Liver (tissue), 8 donors: ENCODE measurements at regions not wholly inside any gene's neighbourhood (a gene's known extent, or its start where the extent isn't known, plus 50 kb on each side); places are given as distances from the start of the nearest gene placed in this dataset.

ENCODE experiments used
- DNase-seq: peaks from one replicate; pipeline ENCODE4 v3.0.0-alpha.2; 2017; ENCODE audit warnings: low spot score
- H3K27ac ChIP-seq, 2 donors: one replicate each; pipeline ENCODE4 v1.7.0; 2013; ENCODE audit warnings: inconsistent platforms in 2 of 2, low read length in 2 of 2, control low read depth in 1 of 2, low read depth in 1 of 2, mild to moderate bottlenecking in 1 of 2
- H3K27me3 ChIP-seq, 4 donors: one replicate each; pipeline versions ENCODE4 v1.6.1 to v1.7.0; 2013; ENCODE audit warnings: low read length in 3 of 4, inconsistent platforms in 1 of 4, mild to moderate bottlenecking in 1 of 4, moderate library complexity in 1 of 4; ENCODE audit not compliant: control insufficient read depth in 4 of 4, insufficient read depth in 4 of 4
- H3K36me3 ChIP-seq, 4 donors: one replicate each; pipeline versions ENCODE4 v1.6.1 to v1.7.0; 2013; ENCODE audit warnings: low read length in 3 of 4, mild to moderate bottlenecking in 3 of 4, low read depth in 1 of 4, moderate library complexity in 1 of 4; ENCODE audit not compliant: control insufficient read depth in 4 of 4, insufficient read depth in 3 of 4
- H3K4me1 ChIP-seq, 4 donors: one replicate each; pipeline versions ENCODE4 v1.6.1 to v1.7.0; 2013; ENCODE audit warnings: low read length in 3 of 4, mild to moderate bottlenecking in 3 of 4, moderate library complexity in 1 of 4; ENCODE audit not compliant: control insufficient read depth in 4 of 4, insufficient read depth in 4 of 4
- H3K4me3 ChIP-seq, 3 donors: one replicate each; pipeline versions ENCODE4 v1.6.1 to v1.7.0; 2013; ENCODE audit warnings: low read length in 3 of 3, control low read depth in 1 of 3, low read depth in 1 of 3, mild to moderate bottlenecking in 1 of 3
- H3K9ac ChIP-seq, 2 donors: one replicate each; pipeline ENCODE4 v1.7.0; 2013; ENCODE audit warnings: low read length in 2 of 2, mild to moderate bottlenecking in 2 of 2, moderate library complexity in 2 of 2, control low read depth in 1 of 2, low read depth in 1 of 2
- H3K9me3 ChIP-seq, 4 donors: one replicate each; pipeline versions ENCODE4 v1.6.1 to v1.7.0; 2013; ENCODE audit warnings: low read length in 3 of 4; ENCODE audit not compliant: control insufficient read depth in 4 of 4
- EGR1 ChIP-seq, 2 donors: IDR thresholded peaks; 2 replicates each; pipeline ENCODE4 v1.6.1; 2016 to 2018; ENCODE audit warnings: antibody characterized with exemption in 2 of 2, low read depth in 2 of 2
- FOXA1 ChIP-seq: IDR thresholded peaks from 2 replicates; pipeline ENCODE4 v1.6.1; 2016; ENCODE audit warnings: antibody characterized with exemption
- FOXA2 ChIP-seq: IDR thresholded peaks from 2 replicates; pipeline ENCODE4 v1.6.1; 2016; ENCODE audit warnings: antibody characterized with exemption
- GABPA ChIP-seq, 2 donors: IDR thresholded peaks in 1 of 2; conservative IDR thresholded peaks in 1 of 2; 2 replicates each; pipeline ENCODE4 v1.6.1; 2016; ENCODE audit warnings: antibody characterized with exemption in 2 of 2, mild to moderate bottlenecking in 1 of 2, moderate library complexity in 1 of 2
- HNF4A ChIP-seq, 2 donors: conservative IDR thresholded peaks; 2 replicates each; pipeline ENCODE4 v1.6.1; 2016; ENCODE audit warnings: antibody characterized with exemption in 2 of 2, mild to moderate bottlenecking in 2 of 2
- HNF4G ChIP-seq: IDR thresholded peaks from 2 replicates; pipeline ENCODE4 v1.6.1; 2016; ENCODE audit warnings: antibody characterized with exemption
- JUND ChIP-seq, 2 donors: IDR thresholded peaks; 2 replicates each; pipeline ENCODE4 v1.6.1; 2016; ENCODE audit warnings: antibody characterized with exemption in 2 of 2
- NR2F2 ChIP-seq: IDR thresholded peaks from 2 replicates; pipeline ENCODE4 v1.6.1; 2016; ENCODE audit warnings: antibody characterized with exemption
- RAD21 ChIP-seq, 2 donors: IDR thresholded peaks; 2 replicates each; pipeline ENCODE4 v1.6.1; 2016; ENCODE audit warnings: antibody characterized with exemption in 2 of 2, mild to moderate bottlenecking in 2 of 2
- RXRA ChIP-seq, 2 donors: IDR thresholded peaks; 2 replicates each; pipeline ENCODE4 v1.6.1; 2017 to 2018; ENCODE audit warnings: antibody characterized with exemption in 2 of 2, mild to moderate bottlenecking in 1 of 2
- SP1 ChIP-seq: IDR thresholded peaks from 2 replicates; pipeline ENCODE4 v1.6.1; 2018; ENCODE audit warnings: antibody characterized with exemption, mild to moderate bottlenecking
- TAF1 ChIP-seq: conservative IDR thresholded peaks from 2 replicates; pipeline ENCODE4 v1.6.1; 2016; ENCODE audit warnings: antibody characterized with exemption, mild to moderate bottlenecking
- YY1 ChIP-seq: IDR thresholded peaks from 2 replicates; pipeline ENCODE4 v1.6.1; 2016; ENCODE audit warnings: antibody characterized with exemption, mild to moderate bottlenecking
- whole genome bisulfite sequencing: extraction: QIAGEN DNeasy Blood & Tissue Kit; methylation state at CpG from one replicate; pipeline ENCODE4 v1.1.7; 2013; 5-methylcytosine and 5-hydroxymethylcytosine counted together
- TF ChIP-seq, protein P1 (sequence below): IDR thresholded peaks from 2 replicates; pipeline ENCODE4 v1.6.1; 2016; ENCODE audit warnings: antibody characterized with exemption, mild to moderate bottlenecking
- TF ChIP-seq, protein P2 (sequence below): IDR thresholded peaks from 2 replicates; pipeline ENCODE4 v1.6.1; 2016; ENCODE audit warnings: antibody characterized with exemption
- TF ChIP-seq, protein P3 (sequence below): fragments of 150-350 bp; IDR thresholded peaks from 2 replicates; pipeline ENCODE4 v1.5.1; 2017; ENCODE audit warnings: improper control_type of control experiment, low read depth, low read length; ENCODE audit not compliant: missing input control
- TF ChIP-seq, protein P4 (sequence below): IDR thresholded peaks from 2 replicates; pipeline ENCODE4 v1.6.1; 2016; ENCODE audit warnings: antibody characterized with exemption
- TF ChIP-seq, protein P5 (sequence below): IDR thresholded peaks from 2 replicates; pipeline ENCODE4 v1.6.1; 2016; ENCODE audit warnings: antibody characterized with exemption
- donor health status: healthy.
- donor health status: healthy.
- donor health status: healthy.
- donor health status: healthy.
- donor health status: healthy.

DNA sequence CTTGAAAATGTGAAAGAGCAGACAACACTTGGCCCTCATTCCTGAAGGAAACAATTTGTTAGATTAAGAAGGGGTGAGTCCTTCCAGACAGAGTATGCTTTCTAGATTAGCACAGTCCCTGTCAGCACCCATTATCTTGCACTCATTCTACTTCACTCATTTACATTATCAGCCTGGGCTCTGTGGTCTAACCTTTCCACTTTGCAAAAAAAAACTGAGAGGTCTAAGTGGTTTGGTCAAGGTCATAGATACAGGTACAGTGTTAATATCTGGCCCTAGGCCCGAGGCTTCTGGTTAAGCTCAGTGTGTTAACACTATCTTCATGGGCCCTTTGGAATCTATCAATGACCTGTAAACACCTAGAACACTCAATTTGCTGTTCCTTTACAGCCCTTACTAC is 123.4 kb upstream of the LRRN1 start:
- H3K9ac ChIP-seq: no peak overlapping the region
- H3K4me1 ChIP-seq: no peaks in the 10 kb centered on the region
- no peak overlapping the region for H3K27ac ChIP-seq
- no peaks in the 10 kb centered on the region for H3K9me3 ChIP-seq
- TF ChIP-seq FOXA1: no peak
- TF ChIP-seq, protein P1, sequence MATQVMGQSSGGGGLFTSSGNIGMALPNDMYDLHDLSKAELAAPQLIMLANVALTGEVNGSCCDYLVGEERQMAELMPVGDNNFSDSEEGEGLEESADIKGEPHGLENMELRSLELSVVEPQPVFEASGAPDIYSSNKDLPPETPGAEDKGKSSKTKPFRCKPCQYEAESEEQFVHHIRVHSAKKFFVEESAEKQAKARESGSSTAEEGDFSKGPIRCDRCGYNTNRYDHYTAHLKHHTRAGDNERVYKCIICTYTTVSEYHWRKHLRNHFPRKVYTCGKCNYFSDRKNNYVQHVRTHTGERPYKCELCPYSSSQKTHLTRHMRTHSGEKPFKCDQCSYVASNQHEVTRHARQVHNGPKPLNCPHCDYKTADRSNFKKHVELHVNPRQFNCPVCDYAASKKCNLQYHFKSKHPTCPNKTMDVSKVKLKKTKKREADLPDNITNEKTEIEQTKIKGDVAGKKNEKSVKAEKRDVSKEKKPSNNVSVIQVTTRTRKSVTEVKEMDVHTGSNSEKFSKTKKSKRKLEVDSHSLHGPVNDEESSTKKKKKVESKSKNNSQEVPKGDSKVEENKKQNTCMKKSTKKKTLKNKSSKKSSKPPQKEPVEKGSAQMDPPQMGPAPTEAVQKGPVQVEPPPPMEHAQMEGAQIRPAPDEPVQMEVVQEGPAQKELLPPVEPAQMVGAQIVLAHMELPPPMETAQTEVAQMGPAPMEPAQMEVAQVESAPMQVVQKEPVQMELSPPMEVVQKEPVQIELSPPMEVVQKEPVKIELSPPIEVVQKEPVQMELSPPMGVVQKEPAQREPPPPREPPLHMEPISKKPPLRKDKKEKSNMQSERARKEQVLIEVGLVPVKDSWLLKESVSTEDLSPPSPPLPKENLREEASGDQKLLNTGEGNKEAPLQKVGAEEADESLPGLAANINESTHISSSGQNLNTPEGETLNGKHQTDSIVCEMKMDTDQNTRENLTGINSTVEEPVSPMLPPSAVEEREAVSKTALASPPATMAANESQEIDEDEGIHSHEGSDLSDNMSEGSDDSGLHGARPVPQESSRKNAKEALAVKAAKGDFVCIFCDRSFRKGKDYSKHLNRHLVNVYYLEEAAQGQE: no peak
- TF ChIP-seq NR2F2: no peak
- no peak for TF ChIP-seq SP1
- TF ChIP-seq, protein P2, sequence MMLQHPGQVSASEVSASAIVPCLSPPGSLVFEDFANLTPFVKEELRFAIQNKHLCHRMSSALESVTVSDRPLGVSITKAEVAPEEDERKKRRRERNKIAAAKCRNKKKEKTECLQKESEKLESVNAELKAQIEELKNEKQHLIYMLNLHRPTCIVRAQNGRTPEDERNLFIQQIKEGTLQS: no peak
- no peak for TF ChIP-seq HNF4G
- TF ChIP-seq HNF4A (conservative IDR thresholded peaks at IDR 0.05): no peak
- TF ChIP-seq TAF1: no peak
- no peak for TF ChIP-seq YY1
- H3K36me3 ChIP-seq: no peaks in the 10 kb centered on the region
- no peak overlapping the region for H3K4me3 ChIP-seq
- no peak for DNase-seq
- WGBS: 31% methylated on average over 1 of the region's 1 CpG
- no peaks in the 10 kb centered on the region for H3K27me3 ChIP-seq

DNA sequence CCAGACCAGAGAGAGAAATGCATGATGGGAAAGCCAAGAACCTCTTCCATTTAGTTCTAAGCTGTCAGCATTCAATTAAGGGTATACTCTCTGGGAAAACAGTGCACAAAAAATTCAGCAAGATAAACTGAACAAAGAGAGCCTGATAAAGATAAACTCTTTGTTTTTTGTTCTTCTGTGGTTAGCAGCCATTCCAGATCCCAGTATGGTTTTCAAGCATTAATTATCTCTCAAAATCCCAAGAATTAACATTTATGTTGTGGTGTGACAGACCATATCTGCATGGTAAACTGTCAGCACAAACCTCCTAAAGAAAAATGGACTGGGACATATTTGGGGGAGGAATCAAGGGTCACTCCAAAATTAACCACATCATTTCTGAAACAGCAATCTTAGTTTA is 124.0 kb upstream of the LRRN1 start:
- Histone ChIP-seq H3K27me3 (no peaks in the 10 kb centered on the region), H3K36me3 (no peaks in the 10 kb centered on the region), H3K27ac (no peak overlapping the region), H3K9ac (no peak overlapping the region), H3K4me3 (no peak overlapping the region), H3K9me3 (no peaks in the 10 kb centered on the region), H3K4me1 (no peaks in the 10 kb centered on the region)
- no peak for DNase-seq
- TF ChIP-seq FOXA2 (no peak), RXRA (IDR thresholded peaks at IDR 0.05) (no peak), RAD21 (IDR thresholded peaks at IDR 0.05) (no peak), HNF4A (conservative IDR thresholded peaks at IDR 0.05) (no peak), EGR1 (IDR thresholded peaks at IDR 0.05; ENCODE audit: low read depth in 2 of 2) (no peak), FOXA1 (no peak), NR2F2 (no peak), SP1 (no peak), JUND (IDR thresholded peaks at IDR 0.05) (no peak), TAF1 (no peak), GABPA (IDR thresholded peaks at IDR 0.05 in 1 of 2, conservative IDR thresholded peaks at IDR 0.05 in 1 of 2) (no peak), HNF4G (no peak)
- TF ChIP-seq, protein P2: no peak
- TF ChIP-seq, protein P3, sequence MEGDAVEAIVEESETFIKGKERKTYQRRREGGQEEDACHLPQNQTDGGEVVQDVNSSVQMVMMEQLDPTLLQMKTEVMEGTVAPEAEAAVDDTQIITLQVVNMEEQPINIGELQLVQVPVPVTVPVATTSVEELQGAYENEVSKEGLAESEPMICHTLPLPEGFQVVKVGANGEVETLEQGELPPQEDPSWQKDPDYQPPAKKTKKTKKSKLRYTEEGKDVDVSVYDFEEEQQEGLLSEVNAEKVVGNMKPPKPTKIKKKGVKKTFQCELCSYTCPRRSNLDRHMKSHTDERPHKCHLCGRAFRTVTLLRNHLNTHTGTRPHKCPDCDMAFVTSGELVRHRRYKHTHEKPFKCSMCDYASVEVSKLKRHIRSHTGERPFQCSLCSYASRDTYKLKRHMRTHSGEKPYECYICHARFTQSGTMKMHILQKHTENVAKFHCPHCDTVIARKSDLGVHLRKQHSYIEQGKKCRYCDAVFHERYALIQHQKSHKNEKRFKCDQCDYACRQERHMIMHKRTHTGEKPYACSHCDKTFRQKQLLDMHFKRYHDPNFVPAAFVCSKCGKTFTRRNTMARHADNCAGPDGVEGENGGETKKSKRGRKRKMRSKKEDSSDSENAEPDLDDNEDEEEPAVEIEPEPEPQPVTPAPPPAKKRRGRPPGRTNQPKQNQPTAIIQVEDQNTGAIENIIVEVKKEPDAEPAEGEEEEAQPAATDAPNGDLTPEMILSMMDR: no peak
- TF ChIP-seq, protein P4, sequence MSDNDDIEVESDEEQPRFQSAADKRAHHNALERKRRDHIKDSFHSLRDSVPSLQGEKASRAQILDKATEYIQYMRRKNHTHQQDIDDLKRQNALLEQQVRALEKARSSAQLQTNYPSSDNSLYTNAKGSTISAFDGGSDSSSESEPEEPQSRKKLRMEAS: no peak
- TF ChIP-seq, protein P1: no peak
- TF ChIP-seq, protein P5, sequence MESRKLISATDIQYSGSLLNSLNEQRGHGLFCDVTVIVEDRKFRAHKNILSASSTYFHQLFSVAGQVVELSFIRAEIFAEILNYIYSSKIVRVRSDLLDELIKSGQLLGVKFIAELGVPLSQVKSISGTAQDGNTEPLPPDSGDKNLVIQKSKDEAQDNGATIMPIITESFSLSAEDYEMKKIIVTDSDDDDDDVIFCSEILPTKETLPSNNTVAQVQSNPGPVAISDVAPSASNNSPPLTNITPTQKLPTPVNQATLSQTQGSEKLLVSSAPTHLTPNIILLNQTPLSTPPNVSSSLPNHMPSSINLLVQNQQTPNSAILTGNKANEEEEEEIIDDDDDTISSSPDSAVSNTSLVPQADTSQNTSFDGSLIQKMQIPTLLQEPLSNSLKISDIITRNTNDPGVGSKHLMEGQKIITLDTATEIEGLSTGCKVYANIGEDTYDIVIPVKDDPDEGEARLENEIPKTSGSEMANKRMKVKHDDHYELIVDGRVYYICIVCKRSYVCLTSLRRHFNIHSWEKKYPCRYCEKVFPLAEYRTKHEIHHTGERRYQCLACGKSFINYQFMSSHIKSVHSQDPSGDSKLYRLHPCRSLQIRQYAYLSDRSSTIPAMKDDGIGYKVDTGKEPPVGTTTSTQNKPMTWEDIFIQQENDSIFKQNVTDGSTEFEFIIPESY: no peak
